H1 (cell line): ENCODE measurements at regions not wholly inside any gene's neighbourhood (a gene's known extent, or its start where the extent isn't known, plus 50 kb on each side); places are given as distances from the start of the nearest gene placed in this dataset.

Experiments used
- CBX8 ChIP-seq: fragments of 300-800, 300-1000 bp; sonication (generic); IDR thresholded peaks from 2 replicates; pipeline ENCODE4 v1.7.1; 2016; ENCODE audit warnings: low read depth, low read length, borderline replicate concordance
- GABPA ChIP-seq: IDR thresholded peaks from 2 replicates; pipeline ENCODE4 v1.6.1; 2011; ENCODE audit warnings: mild to moderate bottlenecking, low read length, moderate library complexity, borderline replicate concordance; ENCODE audit not compliant: insufficient read depth
- GTF2F1 ChIP-seq: IDR thresholded peaks from 2 replicates; pipeline ENCODE4 v1.6.1; 2012; ENCODE audit warnings: low read depth, low read length, improper control_type of control experiment, borderline replicate concordance
- NANOG ChIP-seq: IDR thresholded peaks from 2 replicates; pipeline ENCODE4 v1.6.1; 2011; ENCODE audit warnings: low read length, low read depth, mild to moderate bottlenecking, inconsistent platforms; ENCODE audit not compliant: insufficient read depth, poor library complexity, severe bottlenecking
- POLR2AphosphoS5 ChIP-seq: IDR thresholded peaks from 2 replicates; pipeline ENCODE4 v1.6.1; 2011; ENCODE audit warnings: low read depth, low read length
- TF ChIP-seq, protein P1 (sequence below): fragments of 300-600 bp; sonication (generic); IDR thresholded peaks from 2 replicates; pipeline ENCODE4 v1.7.1; 2012; ENCODE audit warnings: low read length, moderate library complexity, mild to moderate bottlenecking, inconsistent platforms; ENCODE audit not compliant: insufficient replicate concordance

DNA sequence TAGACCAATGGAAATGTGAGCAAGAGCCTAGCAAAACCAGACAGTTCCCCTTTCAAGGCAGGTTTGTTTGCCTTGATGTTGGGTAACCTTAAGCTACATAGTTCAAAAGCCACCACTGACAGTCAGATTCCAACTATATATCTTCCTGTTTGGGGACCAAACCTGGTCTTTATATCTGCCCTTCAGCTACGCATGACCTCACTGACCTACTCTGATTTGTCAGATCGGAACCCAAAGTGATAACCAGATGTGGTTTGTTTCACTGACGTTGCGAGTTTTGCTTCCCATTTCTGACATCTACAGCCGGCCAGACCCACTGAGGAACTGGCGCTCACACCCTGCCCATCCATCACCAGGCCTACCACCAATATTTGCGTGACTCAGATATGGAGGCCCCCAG, 361.1 kb upstream of the CHRM3 start (continued):
- TF ChIP-seq, protein P1, sequence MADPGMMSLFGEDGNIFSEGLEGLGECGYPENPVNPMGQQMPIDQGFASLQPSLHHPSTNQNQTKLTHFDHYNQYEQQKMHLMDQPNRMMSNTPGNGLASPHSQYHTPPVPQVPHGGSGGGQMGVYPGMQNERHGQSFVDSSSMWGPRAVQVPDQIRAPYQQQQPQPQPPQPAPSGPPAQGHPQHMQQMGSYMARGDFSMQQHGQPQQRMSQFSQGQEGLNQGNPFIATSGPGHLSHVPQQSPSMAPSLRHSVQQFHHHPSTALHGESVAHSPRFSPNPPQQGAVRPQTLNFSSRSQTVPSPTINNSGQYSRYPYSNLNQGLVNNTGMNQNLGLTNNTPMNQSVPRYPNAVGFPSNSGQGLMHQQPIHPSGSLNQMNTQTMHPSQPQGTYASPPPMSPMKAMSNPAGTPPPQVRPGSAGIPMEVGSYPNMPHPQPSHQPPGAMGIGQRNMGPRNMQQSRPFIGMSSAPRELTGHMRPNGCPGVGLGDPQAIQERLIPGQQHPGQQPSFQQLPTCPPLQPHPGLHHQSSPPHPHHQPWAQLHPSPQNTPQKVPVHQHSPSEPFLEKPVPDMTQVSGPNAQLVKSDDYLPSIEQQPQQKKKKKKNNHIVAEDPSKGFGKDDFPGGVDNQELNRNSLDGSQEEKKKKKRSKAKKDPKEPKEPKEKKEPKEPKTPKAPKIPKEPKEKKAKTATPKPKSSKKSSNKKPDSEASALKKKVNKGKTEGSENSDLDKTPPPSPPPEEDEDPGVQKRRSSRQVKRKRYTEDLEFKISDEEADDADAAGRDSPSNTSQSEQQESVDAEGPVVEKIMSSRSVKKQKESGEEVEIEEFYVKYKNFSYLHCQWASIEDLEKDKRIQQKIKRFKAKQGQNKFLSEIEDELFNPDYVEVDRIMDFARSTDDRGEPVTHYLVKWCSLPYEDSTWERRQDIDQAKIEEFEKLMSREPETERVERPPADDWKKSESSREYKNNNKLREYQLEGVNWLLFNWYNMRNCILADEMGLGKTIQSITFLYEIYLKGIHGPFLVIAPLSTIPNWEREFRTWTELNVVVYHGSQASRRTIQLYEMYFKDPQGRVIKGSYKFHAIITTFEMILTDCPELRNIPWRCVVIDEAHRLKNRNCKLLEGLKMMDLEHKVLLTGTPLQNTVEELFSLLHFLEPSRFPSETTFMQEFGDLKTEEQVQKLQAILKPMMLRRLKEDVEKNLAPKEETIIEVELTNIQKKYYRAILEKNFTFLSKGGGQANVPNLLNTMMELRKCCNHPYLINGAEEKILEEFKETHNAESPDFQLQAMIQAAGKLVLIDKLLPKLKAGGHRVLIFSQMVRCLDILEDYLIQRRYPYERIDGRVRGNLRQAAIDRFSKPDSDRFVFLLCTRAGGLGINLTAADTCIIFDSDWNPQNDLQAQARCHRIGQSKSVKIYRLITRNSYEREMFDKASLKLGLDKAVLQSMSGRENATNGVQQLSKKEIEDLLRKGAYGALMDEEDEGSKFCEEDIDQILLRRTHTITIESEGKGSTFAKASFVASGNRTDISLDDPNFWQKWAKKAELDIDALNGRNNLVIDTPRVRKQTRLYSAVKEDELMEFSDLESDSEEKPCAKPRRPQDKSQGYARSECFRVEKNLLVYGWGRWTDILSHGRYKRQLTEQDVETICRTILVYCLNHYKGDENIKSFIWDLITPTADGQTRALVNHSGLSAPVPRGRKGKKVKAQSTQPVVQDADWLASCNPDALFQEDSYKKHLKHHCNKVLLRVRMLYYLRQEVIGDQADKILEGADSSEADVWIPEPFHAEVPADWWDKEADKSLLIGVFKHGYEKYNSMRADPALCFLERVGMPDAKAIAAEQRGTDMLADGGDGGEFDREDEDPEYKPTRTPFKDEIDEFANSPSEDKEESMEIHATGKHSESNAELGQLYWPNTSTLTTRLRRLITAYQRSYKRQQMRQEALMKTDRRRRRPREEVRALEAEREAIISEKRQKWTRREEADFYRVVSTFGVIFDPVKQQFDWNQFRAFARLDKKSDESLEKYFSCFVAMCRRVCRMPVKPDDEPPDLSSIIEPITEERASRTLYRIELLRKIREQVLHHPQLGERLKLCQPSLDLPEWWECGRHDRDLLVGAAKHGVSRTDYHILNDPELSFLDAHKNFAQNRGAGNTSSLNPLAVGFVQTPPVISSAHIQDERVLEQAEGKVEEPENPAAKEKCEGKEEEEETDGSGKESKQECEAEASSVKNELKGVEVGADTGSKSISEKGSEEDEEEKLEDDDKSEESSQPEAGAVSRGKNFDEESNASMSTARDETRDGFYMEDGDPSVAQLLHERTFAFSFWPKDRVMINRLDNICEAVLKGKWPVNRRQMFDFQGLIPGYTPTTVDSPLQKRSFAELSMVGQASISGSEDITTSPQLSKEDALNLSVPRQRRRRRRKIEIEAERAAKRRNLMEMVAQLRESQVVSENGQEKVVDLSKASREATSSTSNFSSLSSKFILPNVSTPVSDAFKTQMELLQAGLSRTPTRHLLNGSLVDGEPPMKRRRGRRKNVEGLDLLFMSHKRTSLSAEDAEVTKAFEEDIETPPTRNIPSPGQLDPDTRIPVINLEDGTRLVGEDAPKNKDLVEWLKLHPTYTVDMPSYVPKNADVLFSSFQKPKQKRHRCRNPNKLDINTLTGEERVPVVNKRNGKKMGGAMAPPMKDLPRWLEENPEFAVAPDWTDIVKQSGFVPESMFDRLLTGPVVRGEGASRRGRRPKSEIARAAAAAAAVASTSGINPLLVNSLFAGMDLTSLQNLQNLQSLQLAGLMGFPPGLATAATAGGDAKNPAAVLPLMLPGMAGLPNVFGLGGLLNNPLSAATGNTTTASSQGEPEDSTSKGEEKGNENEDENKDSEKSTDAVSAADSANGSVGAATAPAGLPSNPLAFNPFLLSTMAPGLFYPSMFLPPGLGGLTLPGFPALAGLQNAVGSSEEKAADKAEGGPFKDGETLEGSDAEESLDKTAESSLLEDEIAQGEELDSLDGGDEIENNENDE = no peak
- no peak for TF ChIP-seq CBX8
- TF ChIP-seq NANOG = no peak
- no peak for TF ChIP-seq POLR2AphosphoS5
- no peak for TF ChIP-seq GTF2F1
- TF ChIP-seq GABPA = no peak
- TF ChIP-seq, all 59 proteins: peak for 0
